HCT116 (cell line): ENCODE measurements at regions not wholly inside any gene's neighbourhood (a gene's known extent, or its start where the extent isn't known, plus 50 kb on each side); places are given as distances from the start of the nearest gene placed in this dataset.
"Not testable (repeated sequence)": the region's sequence is repeated elsewhere in the genome, so short reads cannot be mapped to it uniquely, and the experiment has no call there.

ENCODE experiments used
- ATAC-seq: fragments of 200-7000 bp; cut with Tn5 transposase; 2 replicates; pipeline ENCODE4 v1.9.1; 2020; ENCODE audit warnings: mild to moderate bottlenecking, moderate library complexity
- BruUV-seq: library from RNA; stranded (reverse); fragments of 400-500 nt; replicated peaks from 2 replicates; lab custom pipeline; 2021; lab: Mats Ljungman, UMichigan
- CTCF ChIA-PET: fragments of 300-600 bp; sonication (Branson Sonifier 250); formaldehyde crosslinking; loops from one replicate; lab custom pipeline; 2021; ENCODE audit warnings: antibody characterized with exemption; lab: Charles Lee
- POLR2A ChIA-PET: fragments of 300-600, 350-600 bp; sonication (Branson Sonifier 250); formaldehyde crosslinking; loops from one replicate; lab custom pipeline; 2021; ENCODE audit warnings: antibody characterized with exemption; lab: Charles Lee
- RAD21 ChIA-PET, 2 experiments: fragments of 300-600 bp; sonication (Branson Sonifier 250); formaldehyde crosslinking; loops; one replicate each; lab custom pipeline; 2023; ENCODE audit warnings: low total read pairs in 2 of 2; ENCODE audit not compliant: uncharacterized antibody in 2 of 2, unreplicated experiment in 2 of 2, low non-redundant PET in 1 of 2; lab: Charles Lee
- DNase-seq: peaks from one replicate; pipeline ENCODE4 v3.0.0-alpha.2; 2010; ENCODE audit warnings: low read depth, low spot score
- H2AFZ ChIP-seq: fragments of 200-600 bp; shearing (Covaris generic), sonication (generic); 2 replicates; pipeline ENCODE4 v1.6.1; 2017; ENCODE audit warnings: low read depth, mixed run types, mixed read lengths, antibody characterized with exemption, low read length; ENCODE audit not compliant: poor library complexity, severe bottlenecking
- H3K27ac ChIP-seq: 2 replicates; pipeline ENCODE4 v1.5.1; 2012; ENCODE audit warnings: low read depth, low read length
- H3K27me3 ChIP-seq: fragments of 200-600 bp; sonication (generic); 2 replicates; pipeline ENCODE4 v1.6.1; 2016; ENCODE audit warnings: mixed run types, low read length, mixed read lengths; ENCODE audit not compliant: insufficient read depth
- H3K36me3 ChIP-seq, 2 experiments: fragments of 200-500 bp in 1 of 2; fragments of 200-600 bp in 1 of 2; sonication (Bioruptor generic) in 1 of 2; sonication (generic) in 1 of 2; 2 replicates each; pipeline versions ENCODE4 v1.5.1 to v1.6.1; 2014 to 2016; ENCODE audit warnings: low read length in 2 of 2, inconsistent platforms in 1 of 2, mixed read lengths in 1 of 2, mixed run types in 1 of 2; ENCODE audit not compliant: insufficient read depth in 2 of 2, control insufficient read depth in 1 of 2
- H3K4me1 ChIP-seq, 2 experiments: fragments of 200-600 bp in 1 of 2; sonication (generic) in 1 of 2; 2 replicates each; pipeline versions ENCODE4 v1.5.1 to v1.6.1; 2012 to 2017; ENCODE audit warnings: low read length in 2 of 2, inconsistent platforms in 1 of 2, mild to moderate bottlenecking in 1 of 2, mixed read lengths in 1 of 2, mixed run types in 1 of 2, moderate library complexity in 1 of 2; ENCODE audit not compliant: insufficient read depth in 2 of 2, control insufficient read depth in 1 of 2
- H3K4me2 ChIP-seq: fragments of 200-600 bp; sonication (generic); 2 replicates; pipeline ENCODE4 v1.6.1; 2017; ENCODE audit warnings: mixed run types, low read length, mixed read lengths
- H3K4me3 ChIP-seq, 2 experiments: fragments of 200-600 bp in 1 of 2; sonication (generic) in 1 of 2; replicated peaks in 1 of 2; 2 replicates each; pipeline ENCODE4 v1.5.1; 2011 to 2016; ENCODE audit warnings: low read length in 2 of 2, control low read depth in 1 of 2, low read depth in 1 of 2, mild to moderate bottlenecking in 1 of 2, mixed read lengths in 1 of 2, mixed run types in 1 of 2
- H3K79me2 ChIP-seq: fragments of 200-600 bp; sonication (generic); 2 replicates; pipeline ENCODE4 v1.6.1; 2017; ENCODE audit warnings: mild to moderate bottlenecking, mixed run types, low read length, moderate library complexity, mixed read lengths; ENCODE audit not compliant: insufficient read depth
- H3K9ac ChIP-seq: fragments of 200-600 bp; sonication (generic); 2 replicates; pipeline ENCODE4 v1.6.1; 2016; ENCODE audit warnings: low read length, mixed read lengths
- H3K9me2 ChIP-seq: fragments of 200-600 bp; sonication (generic), shearing (Covaris generic); 2 replicates; pipeline ENCODE4 v1.6.1; 2017; ENCODE audit warnings: mixed run types, mild to moderate bottlenecking, moderate library complexity; ENCODE audit not compliant: insufficient read depth
- H3K9me3 ChIP-seq, 2 experiments: fragments of 200-500 bp in 1 of 2; fragments of 200-600 bp in 1 of 2; sonication (Bioruptor generic) in 1 of 2; sonication (generic) in 1 of 2; 2 replicates each; pipeline ENCODE4 v1.6.1; 2014 to 2017; ENCODE audit warnings: low read length in 2 of 2, mixed read lengths in 2 of 2, inconsistent platforms in 1 of 2, low read depth in 1 of 2, mild to moderate bottlenecking in 1 of 2, mixed run types in 1 of 2, moderate library complexity in 1 of 2; ENCODE audit not compliant: control insufficient read depth in 1 of 2, insufficient read depth in 1 of 2
- H4K20me1 ChIP-seq: fragments of 200-600 bp; sonication (generic), shearing (Covaris generic); 2 replicates; pipeline ENCODE4 v1.6.1; 2017; ENCODE audit warnings: mixed run types, mild to moderate bottlenecking, moderate library complexity; ENCODE audit not compliant: insufficient read depth
- ATF3 ChIP-seq: IDR thresholded peaks from 2 replicates; pipeline ENCODE4 v1.6.1; 2012
- CBX3 ChIP-seq: IDR thresholded peaks from 2 replicates; pipeline ENCODE4 v1.6.1; 2012; ENCODE audit warnings: low read depth
- EGR1 ChIP-seq: IDR thresholded peaks from 2 replicates; pipeline ENCODE4 v1.6.1; 2012; ENCODE audit warnings: low read depth
- EZH2 ChIP-seq: fragments of 200-600 bp; sonication (generic); IDR thresholded peaks from 2 replicates; pipeline ENCODE4 v1.6.1; 2017; ENCODE audit warnings: antibody characterized with exemption, mixed run types
- FOSL1 ChIP-seq: IDR thresholded peaks from 2 replicates; pipeline ENCODE4 v1.6.1; 2012; ENCODE audit warnings: low read depth
- POLR2A ChIP-seq: IDR thresholded peaks from 2 replicates; pipeline ENCODE4 v1.7.0; 2011; ENCODE audit warnings: borderline replicate concordance; ENCODE audit not compliant: insufficient read depth, insufficient read length; ENCODE audit errors: extremely low read depth
- SIN3A ChIP-seq: IDR thresholded peaks from 2 replicates; pipeline ENCODE4 v1.6.1; 2012; ENCODE audit warnings: low read depth
- SP1 ChIP-seq: IDR thresholded peaks from 2 replicates; pipeline ENCODE4 v1.6.1; 2012; ENCODE audit warnings: low read depth
- TCF7L2 ChIP-seq: IDR thresholded peaks from 2 replicates; pipeline ENCODE4 v1.7.0; 2011; ENCODE audit warnings: borderline replicate concordance, inconsistent platforms; ENCODE audit not compliant: insufficient read depth, insufficient read length; ENCODE audit errors: extremely low read depth
- YY1 ChIP-seq: IDR thresholded peaks from 2 replicates; pipeline ENCODE4 v1.6.1; 2011; ENCODE audit warnings: low read length, low read depth, moderate library complexity, mild to moderate bottlenecking; ENCODE audit not compliant: insufficient replicate concordance; ENCODE audit errors: extremely low read depth
- ZFX ChIP-seq: fragments of 450-650 bp; IDR thresholded peaks from 2 replicates; pipeline ENCODE4 v1.6.1; 2017
- ZNF274 ChIP-seq: fragments of 200-500 bp; sonication (Bioruptor generic); IDR thresholded peaks from 2 replicates; pipeline ENCODE4 v1.6.1; 2014; ENCODE audit warnings: mild to moderate bottlenecking, low read depth, low read length, inconsistent platforms
- intact Hi-C: fragments of 100-400 bp; cut with micrococcal nuclease; formaldehyde crosslinking; loops from 2 replicates; pipeline ENCODE4 v1.10.0; 2022
- TF ChIP-seq, protein P1 (sequence below): IDR thresholded peaks from 2 replicates; pipeline ENCODE4 v1.6.1; 2012; ENCODE audit warnings: low read depth

GRCh38 chr6:141808662-141809061, 324.1 kb upstream of the GJE1 start (continued):
- no peak for TF ChIP-seq TCF7L2
- no peak for TF ChIP-seq ATF3
- TF ChIP-seq SIN3A = no peak

DNA sequence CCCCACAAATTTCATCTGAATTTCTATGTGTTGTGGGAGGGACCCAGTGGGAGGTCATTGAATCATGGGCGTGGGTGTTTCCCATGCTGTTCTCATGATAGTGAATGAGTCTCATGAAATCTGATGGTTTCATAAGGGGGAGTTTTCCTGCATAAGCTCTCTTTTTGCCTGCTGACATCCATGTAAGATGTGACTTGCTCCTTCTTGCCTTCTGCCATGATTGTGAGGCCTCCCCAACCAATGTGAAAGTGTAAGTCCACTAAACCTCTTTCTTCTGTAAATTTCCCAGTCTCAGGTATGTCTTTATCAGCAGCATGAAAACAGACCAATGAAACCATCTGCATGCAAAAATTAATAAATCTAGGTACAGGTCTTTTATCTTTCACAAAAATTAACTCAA, 331.8 kb upstream of the GJE1 start:
- CTCF ChIA-PET, intact Hi-C loops, ATAC-seq: not testable (repeated sequence)

GRCh38 chr6:141790921-141791320, 341.8 kb upstream of the GJE1 start:
- ChIA-PET POLR2A (interaction anchor here (0.6 kb wide), 1 partner anchor 12 kb away, joined by 3 read pairs; no protein-coding TSS in a partner anchor), RAD21 (no interaction called here), CTCF (no interaction called here)
- no peaks in the 10 kb centered on the region for H3K36me3 ChIP-seq
- BruUV-seq = no TSS peak
- H3K27me3 ChIP-seq = no peaks in the 10 kb centered on the region
- H3K4me3 ChIP-seq = no peak overlapping the region
- TF ChIP-seq EZH2 (no peak), ZNF274 (no peak), SP1 (no peak), ZFX (no peak), YY1 (no peak), FOSL1 (no peak), TCF7L2 (no peak), EGR1 (no peak), CBX3 (no peak), POLR2A (no peak)
- TF ChIP-seq, protein P1, sequence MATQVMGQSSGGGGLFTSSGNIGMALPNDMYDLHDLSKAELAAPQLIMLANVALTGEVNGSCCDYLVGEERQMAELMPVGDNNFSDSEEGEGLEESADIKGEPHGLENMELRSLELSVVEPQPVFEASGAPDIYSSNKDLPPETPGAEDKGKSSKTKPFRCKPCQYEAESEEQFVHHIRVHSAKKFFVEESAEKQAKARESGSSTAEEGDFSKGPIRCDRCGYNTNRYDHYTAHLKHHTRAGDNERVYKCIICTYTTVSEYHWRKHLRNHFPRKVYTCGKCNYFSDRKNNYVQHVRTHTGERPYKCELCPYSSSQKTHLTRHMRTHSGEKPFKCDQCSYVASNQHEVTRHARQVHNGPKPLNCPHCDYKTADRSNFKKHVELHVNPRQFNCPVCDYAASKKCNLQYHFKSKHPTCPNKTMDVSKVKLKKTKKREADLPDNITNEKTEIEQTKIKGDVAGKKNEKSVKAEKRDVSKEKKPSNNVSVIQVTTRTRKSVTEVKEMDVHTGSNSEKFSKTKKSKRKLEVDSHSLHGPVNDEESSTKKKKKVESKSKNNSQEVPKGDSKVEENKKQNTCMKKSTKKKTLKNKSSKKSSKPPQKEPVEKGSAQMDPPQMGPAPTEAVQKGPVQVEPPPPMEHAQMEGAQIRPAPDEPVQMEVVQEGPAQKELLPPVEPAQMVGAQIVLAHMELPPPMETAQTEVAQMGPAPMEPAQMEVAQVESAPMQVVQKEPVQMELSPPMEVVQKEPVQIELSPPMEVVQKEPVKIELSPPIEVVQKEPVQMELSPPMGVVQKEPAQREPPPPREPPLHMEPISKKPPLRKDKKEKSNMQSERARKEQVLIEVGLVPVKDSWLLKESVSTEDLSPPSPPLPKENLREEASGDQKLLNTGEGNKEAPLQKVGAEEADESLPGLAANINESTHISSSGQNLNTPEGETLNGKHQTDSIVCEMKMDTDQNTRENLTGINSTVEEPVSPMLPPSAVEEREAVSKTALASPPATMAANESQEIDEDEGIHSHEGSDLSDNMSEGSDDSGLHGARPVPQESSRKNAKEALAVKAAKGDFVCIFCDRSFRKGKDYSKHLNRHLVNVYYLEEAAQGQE = no peak
- DNase-seq = no peak
- H3K9ac ChIP-seq = no peak overlapping the region
- no peaks in the 10 kb centered on the region for H4K20me1 ChIP-seq
- no peak overlapping the region for H3K27ac ChIP-seq
- no peak overlapping the region for H2AFZ ChIP-seq
- H3K4me2 ChIP-seq = no peak overlapping the region
- H3K4me1 ChIP-seq = no peaks in the 10 kb centered on the region
- no peak for ATAC-seq
- H3K9me3 ChIP-seq = no peaks in the 10 kb centered on the region
- intact Hi-C loops = no loop called here
- H3K79me2 ChIP-seq = no peaks in the 10 kb centered on the region
- no peaks in the 10 kb centered on the region; the same call in 1 of the 2 replicates for H3K9me2 ChIP-seq

More for the DNA sequence above, 331.8 kb upstream of the GJE1 start:
- H3K9me3 ChIP-seq, H3K9ac ChIP-seq, RAD21 ChIA-PET, H3K4me2 ChIP-seq, POLR2A ChIA-PET, H3K9me2 ChIP-seq, H3K36me3 ChIP-seq, H3K27ac ChIP-seq, H3K4me1 ChIP-seq, H3K27me3 ChIP-seq, H3K79me2 ChIP-seq, BruUV-seq, DNase-seq, H2AFZ ChIP-seq, H4K20me1 ChIP-seq, H3K4me3 ChIP-seq: not testable (repeated sequence)
